H1 (cell line): ENCODE measurements at regions not wholly inside any gene's neighbourhood (a gene's known extent, or its start where the extent isn't known, plus 50 kb on each side); places are given as distances from the start of the nearest gene placed in this dataset.

Experiments
- CHD7 ChIP-seq: fragments of 300-600 bp; sonication (generic); IDR thresholded peaks from 2 replicates; pipeline ENCODE4 v1.7.1; 2012; ENCODE audit warnings: low read length, moderate library complexity, mild to moderate bottlenecking, inconsistent platforms; ENCODE audit not compliant: insufficient replicate concordance
- JUN ChIP-seq: IDR thresholded peaks from 2 replicates; pipeline ENCODE4 v1.6.1; 2011; ENCODE audit warnings: low read depth, mild to moderate bottlenecking, improper control_type of control experiment, low read length
- KDM4A ChIP-seq: IDR thresholded peaks from one replicate; pipeline ENCODE4 v1.7.1; 2012; ENCODE audit warnings: low read depth, mild to moderate bottlenecking, moderate library complexity, low read length, inconsistent platforms; ENCODE audit not compliant: severe bottlenecking
- RXRA ChIP-seq: IDR thresholded peaks from 2 replicates; pipeline ENCODE4 v1.6.1; 2011; ENCODE audit warnings: low read depth, mild to moderate bottlenecking, low read length, moderate library complexity; ENCODE audit not compliant: insufficient read depth
- SIN3A ChIP-seq, 2 experiments: IDR thresholded peaks in 1 of 2; conservative IDR thresholded peaks in 1 of 2; 2 replicates each; pipeline ENCODE4 v1.6.1; 2011 to 2012; ENCODE audit warnings: low read length in 2 of 2, improper control_type of control experiment in 1 of 2, low read depth in 1 of 2, mild to moderate bottlenecking in 1 of 2
- SIRT6 ChIP-seq: IDR thresholded peaks from one replicate; pipeline ENCODE4 v1.7.1; 2012; ENCODE audit warnings: low read length, inconsistent platforms
- SP4 ChIP-seq: IDR thresholded peaks from 2 replicates; pipeline ENCODE4 v1.6.1; 2012; ENCODE audit warnings: low read length, inconsistent platforms
- TEAD4 ChIP-seq: IDR thresholded peaks from 2 replicates; pipeline ENCODE4 v1.6.1; 2012; ENCODE audit warnings: low read depth, low read length, inconsistent platforms, mixed read lengths
- TF ChIP-seq, protein P1 (sequence below): IDR thresholded peaks from 2 replicates; pipeline ENCODE4 v1.6.1; 2012; ENCODE audit warnings: inconsistent platforms

DNA sequence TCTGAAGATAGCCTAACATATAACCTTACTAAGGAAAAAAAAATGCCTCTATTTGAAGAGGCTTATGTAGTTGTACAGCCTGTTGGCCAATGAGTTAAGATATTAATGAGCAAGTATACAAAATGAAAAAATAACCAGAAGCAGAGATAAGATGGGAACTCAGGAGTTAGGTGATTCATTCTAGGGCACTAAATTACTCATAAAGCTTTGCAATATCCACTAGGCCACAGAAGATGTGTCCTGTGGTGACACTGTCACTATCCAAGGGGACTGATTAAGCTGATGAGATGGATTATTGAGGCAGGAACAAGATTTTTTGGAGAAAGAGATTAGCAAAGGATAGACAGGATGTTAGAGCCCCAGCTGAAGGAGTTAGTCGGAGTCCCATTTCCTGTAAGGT, 99.6 kb downstream of the LIG4 start (continued):
- TF ChIP-seq CHD7 (no peak), KDM4A (no peak), JUN (no peak), SIRT6 (no peak), SP4 (no peak), RXRA (no peak), TEAD4 (no peak), SIN3A (conservative IDR thresholded peaks at IDR 0.05 in 1 of 2, IDR thresholded peaks at IDR 0.05 in 1 of 2; ENCODE audit: low read depth in 1 of 2, low read length in 2 of 2) (no peak)
- TF ChIP-seq, protein P1, sequence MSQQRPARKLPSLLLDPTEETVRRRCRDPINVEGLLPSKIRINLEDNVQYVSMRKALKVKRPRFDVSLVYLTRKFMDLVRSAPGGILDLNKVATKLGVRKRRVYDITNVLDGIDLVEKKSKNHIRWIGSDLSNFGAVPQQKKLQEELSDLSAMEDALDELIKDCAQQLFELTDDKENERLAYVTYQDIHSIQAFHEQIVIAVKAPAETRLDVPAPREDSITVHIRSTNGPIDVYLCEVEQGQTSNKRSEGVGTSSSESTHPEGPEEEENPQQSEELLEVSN, result no peak
